Gastrocnemius medialis (tissue), 4 donors: ENCODE measurements at regions not wholly inside any gene's neighbourhood (a gene's known extent, or its start where the extent isn't known, plus 50 kb on each side); places are given as distances from the start of the nearest gene placed in this dataset.

Source experiments
- POLR2A ChIP-seq, 2 donors: fragments of 450-650 bp; IDR thresholded peaks; one replicate each; pipeline ENCODE4 v1.6.1; 2017; ENCODE audit warnings: antibody characterized with exemption in 2 of 2, mild to moderate bottlenecking in 2 of 2, moderate library complexity in 2 of 2
- TF ChIP-seq, protein P1 (sequence below), 5 experiments: fragments of 450-650 bp in 3 of 5; fragments of 200-600 bp in 2 of 5; sonication (generic) in 2 of 5; IDR thresholded peaks in 4 of 5; conservative IDR thresholded peaks in 1 of 5; 1 replicate in 4 of 5; 2 replicates in 1 of 5; pipeline ENCODE4 v1.5.1; 2016 to 2019; ENCODE audit warnings: antibody characterized with exemption in 5 of 5, mild to moderate bottlenecking in 3 of 5, moderate library complexity in 3 of 5

DNA sequence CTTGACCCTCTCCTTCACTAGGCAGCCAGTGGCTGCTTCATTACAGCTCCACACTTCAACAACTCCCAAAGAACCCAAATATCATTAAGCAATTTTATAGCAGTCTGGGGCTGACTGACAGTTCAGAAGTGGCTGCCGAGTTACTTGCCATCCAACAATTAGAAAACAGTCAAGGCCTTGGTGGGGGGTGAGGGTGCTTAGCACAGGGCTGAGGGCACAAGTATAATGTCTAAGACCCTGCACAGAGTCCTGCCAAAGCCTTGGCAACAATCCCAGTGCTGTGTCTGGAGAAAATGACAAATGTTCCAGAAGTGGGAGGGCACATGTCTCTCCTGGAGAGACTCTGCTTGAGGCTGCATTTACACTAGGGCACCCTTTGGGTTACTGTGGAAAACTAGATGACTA, 71.1 kb downstream of the CXCL12 start:
- no peak for TF ChIP-seq POLR2A (IDR thresholded peaks at IDR 0.05)
- TF ChIP-seq, protein P1, sequence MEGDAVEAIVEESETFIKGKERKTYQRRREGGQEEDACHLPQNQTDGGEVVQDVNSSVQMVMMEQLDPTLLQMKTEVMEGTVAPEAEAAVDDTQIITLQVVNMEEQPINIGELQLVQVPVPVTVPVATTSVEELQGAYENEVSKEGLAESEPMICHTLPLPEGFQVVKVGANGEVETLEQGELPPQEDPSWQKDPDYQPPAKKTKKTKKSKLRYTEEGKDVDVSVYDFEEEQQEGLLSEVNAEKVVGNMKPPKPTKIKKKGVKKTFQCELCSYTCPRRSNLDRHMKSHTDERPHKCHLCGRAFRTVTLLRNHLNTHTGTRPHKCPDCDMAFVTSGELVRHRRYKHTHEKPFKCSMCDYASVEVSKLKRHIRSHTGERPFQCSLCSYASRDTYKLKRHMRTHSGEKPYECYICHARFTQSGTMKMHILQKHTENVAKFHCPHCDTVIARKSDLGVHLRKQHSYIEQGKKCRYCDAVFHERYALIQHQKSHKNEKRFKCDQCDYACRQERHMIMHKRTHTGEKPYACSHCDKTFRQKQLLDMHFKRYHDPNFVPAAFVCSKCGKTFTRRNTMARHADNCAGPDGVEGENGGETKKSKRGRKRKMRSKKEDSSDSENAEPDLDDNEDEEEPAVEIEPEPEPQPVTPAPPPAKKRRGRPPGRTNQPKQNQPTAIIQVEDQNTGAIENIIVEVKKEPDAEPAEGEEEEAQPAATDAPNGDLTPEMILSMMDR (IDR thresholded peaks at IDR 0.05 in 4 of 5, conservative IDR thresholded peaks at IDR 0.05 in 1 of 5): no peak
